ENCODE measurements at regions not wholly inside any gene's neighbourhood (a gene's known extent, or its start where the extent isn't known, plus 50 kb on each side); places are given as distances from the start of the nearest gene placed in this dataset.
A peak's percentile ranks its signal among the peaks of the same experiment; 100 is the strongest.

GRCh38 chr13:22505489-22505888 is 675.3 kb upstream of the SGCG start:
- no peak overlapping the region for H3K4me3 ChIP-seq (ENCODE audit: low read length)
- H4K5ac ChIP-seq (ENCODE audit: low read length) = no peak overlapping the region
- H4K8ac ChIP-seq (ENCODE audit: low read depth, low read length) = no peak overlapping the region
- no CpG with 5 or more reads among the region's 4 CpGs for WGBS (ENCODE audit: extremely low coverage, insufficient coverage, low lambda C conversion rate)
- H3K4me2 ChIP-seq (ENCODE audit: low read length) = no peak overlapping the region
- no peaks in the 10 kb centered on the region for H3K36me3 ChIP-seq (ENCODE audit: control insufficient read depth, insufficient read depth, low read length)
- no peak overlapping the region for H2AK5ac ChIP-seq (ENCODE audit: low read length)
- H3K27ac ChIP-seq (ENCODE audit: low read depth, low read length) = no peak overlapping the region
- H3K79me1 ChIP-seq (ENCODE audit: low read length) = no peaks in the 10 kb centered on the region
- no peak overlapping the region for H3K18ac ChIP-seq (ENCODE audit: low read length)
- no peak overlapping the region for H2BK15ac ChIP-seq (replicated peaks; ENCODE audit: low read depth)
- no peaks in the 10 kb centered on the region for H3K4me1 ChIP-seq (ENCODE audit: control insufficient read depth, low read depth, low read length)
- no peak overlapping the region for H3K9ac ChIP-seq (ENCODE audit: low read length)
- no peaks in the 10 kb centered on the region for H3K79me2 ChIP-seq (ENCODE audit: control insufficient read depth, insufficient read depth, low read length)
- H3K56ac ChIP-seq (ENCODE audit: low read length) = no peak overlapping the region
- no peak overlapping the region for H2BK120ac ChIP-seq (ENCODE audit: low read depth, low read length)
- no peak overlapping the region for H2BK5ac ChIP-seq (ENCODE audit: low read length)
- DNase-seq = no peak
- no peak overlapping the region for H3K4ac ChIP-seq (ENCODE audit: low read depth, low read length)
- no peak overlapping the region for H3K23ac ChIP-seq (ENCODE audit: low read length)
- H3K27me3 ChIP-seq (ENCODE audit: insufficient read depth, low read length, poor library complexity) = no peaks in the 10 kb centered on the region

GRCh38 chr13:22506096-22506691 is 674.6 kb upstream of the SGCG start:
- no peak overlapping the region for H3K4me3 ChIP-seq (ENCODE audit: low read length)
- no peak overlapping the region for H4K5ac ChIP-seq (ENCODE audit: low read length)
- no peak overlapping the region for H3K4me2 ChIP-seq (ENCODE audit: low read length)
- H3K4ac ChIP-seq (ENCODE audit: low read depth, low read length) = no peak overlapping the region
- no peak for DNase-seq
- no peaks in the 10 kb centered on the region for H3K27me3 ChIP-seq (ENCODE audit: insufficient read depth, low read length, poor library complexity)
- no peaks in the 10 kb centered on the region for H3K79me2 ChIP-seq (ENCODE audit: control insufficient read depth, insufficient read depth, low read length)
- no peaks in the 10 kb centered on the region for H3K79me1 ChIP-seq (ENCODE audit: low read length)
- H2BK120ac ChIP-seq (ENCODE audit: low read depth, low read length) = no peak overlapping the region
- H3K4me1 ChIP-seq (ENCODE audit: control insufficient read depth, low read depth, low read length) = no peaks in the 10 kb centered on the region
- no peak overlapping the region for H3K9ac ChIP-seq (ENCODE audit: low read length)
- H3K18ac ChIP-seq (ENCODE audit: low read length) = no peak overlapping the region
- no peak overlapping the region for H2BK5ac ChIP-seq (ENCODE audit: low read length)
- no peaks in the 10 kb centered on the region for H3K36me3 ChIP-seq (ENCODE audit: control insufficient read depth, insufficient read depth, low read length)
- H2BK15ac ChIP-seq (replicated peaks; ENCODE audit: low read depth) = no peak overlapping the region
- no CpG with 5 or more reads among the region's 8 CpGs for WGBS (ENCODE audit: extremely low coverage, insufficient coverage, low lambda C conversion rate)
- H3K27ac ChIP-seq (ENCODE audit: low read depth, low read length) = no peak overlapping the region
- H3K56ac ChIP-seq (ENCODE audit: low read length) = no peak overlapping the region
- no peak overlapping the region for H4K8ac ChIP-seq (ENCODE audit: low read depth, low read length)
- no peak overlapping the region for H2AK5ac ChIP-seq (ENCODE audit: low read length)
- H3K23ac ChIP-seq (ENCODE audit: low read length) = no peak overlapping the region

- no peak overlapping the region for H3K4me2 ChIP-seq (ENCODE audit: low read length)
- peak; percentile 9 for DNase-seq
- no peak overlapping the region for H3K27ac ChIP-seq (ENCODE audit: low read depth, low read length)
- no peak overlapping the region for H2BK120ac ChIP-seq (ENCODE audit: low read depth, low read length)
- H3K79me1 ChIP-seq (ENCODE audit: low read length) = no peaks in the 10 kb centered on the region
- no peaks in the 10 kb centered on the region for H3K4me1 ChIP-seq (ENCODE audit: control insufficient read depth, low read depth, low read length)
- no peak overlapping the region for H3K4me3 ChIP-seq (ENCODE audit: low read length)
- no peak overlapping the region for H2BK5ac ChIP-seq (ENCODE audit: low read length)
- H4K8ac ChIP-seq (ENCODE audit: low read depth, low read length) = no peak overlapping the region
- H2BK15ac ChIP-seq (replicated peaks; ENCODE audit: low read depth) = no peak overlapping the region
- no peak overlapping the region for H3K9ac ChIP-seq (ENCODE audit: low read length)
- no peak overlapping the region for H3K23ac ChIP-seq (ENCODE audit: low read length)
- H3K27me3 ChIP-seq (ENCODE audit: insufficient read depth, low read length, poor library complexity) = no peaks in the 10 kb centered on the region
- no peaks in the 10 kb centered on the region for H3K79me2 ChIP-seq (ENCODE audit: control insufficient read depth, insufficient read depth, low read length)
- H3K56ac ChIP-seq (ENCODE audit: low read length) = no peak overlapping the region
- no peak overlapping the region for H3K4ac ChIP-seq (ENCODE audit: low read depth, low read length)
- H3K18ac ChIP-seq (ENCODE audit: low read length) = no peak overlapping the region
- no peaks in the 10 kb centered on the region for H3K36me3 ChIP-seq (ENCODE audit: control insufficient read depth, insufficient read depth, low read length)
- H4K5ac ChIP-seq (ENCODE audit: low read length) = no peak overlapping the region
- no CpG with 5 or more reads among the region's 3 CpGs for WGBS (ENCODE audit: extremely low coverage, insufficient coverage, low lambda C conversion rate)
- H2AK5ac ChIP-seq (ENCODE audit: low read length) = no peak overlapping the region
These were observed 663.2 kb upstream of the SGCG start for GRCh38 chr13:22517544-22517943.

GRCh38 chr13:22536851-22537250 is 643.9 kb upstream of the SGCG start:
- H3K79me2 ChIP-seq (ENCODE audit: control insufficient read depth, insufficient read depth, low read length) = no peaks in the 10 kb centered on the region
- no peak overlapping the region for H3K56ac ChIP-seq (ENCODE audit: low read length)
- no peak overlapping the region for H3K4me3 ChIP-seq (ENCODE audit: low read length)

GRCh38 chr13:22538400-22538799 is 642.4 kb upstream of the SGCG start:
- Histone ChIP-seq H3K18ac (ENCODE audit: low read length) (no peak overlapping the region), H3K36me3 (ENCODE audit: control insufficient read depth, insufficient read depth, low read length) (no peaks in the 10 kb centered on the region), H4K5ac (ENCODE audit: low read length) (no peak overlapping the region), H3K4me1 (ENCODE audit: control insufficient read depth, low read depth, low read length) (no peaks in the 10 kb centered on the region), H3K4me3 (ENCODE audit: low read length) (no peak overlapping the region), H2BK120ac (ENCODE audit: low read depth, low read length) (no peak overlapping the region), H2BK15ac (replicated peaks; ENCODE audit: low read depth) (no peak overlapping the region), H3K9ac (ENCODE audit: low read length) (no peak overlapping the region), H4K8ac (ENCODE audit: low read depth, low read length) (no peak overlapping the region), H3K79me1 (ENCODE audit: low read length) (no peaks in the 10 kb centered on the region), H2AK5ac (ENCODE audit: low read length) (no peak overlapping the region), H3K27ac (ENCODE audit: low read depth, low read length) (no peak overlapping the region), H3K4ac (ENCODE audit: low read depth, low read length) (no peak overlapping the region), H3K56ac (ENCODE audit: low read length) (no peak overlapping the region), H2BK5ac (ENCODE audit: low read length) (no peak overlapping the region), H3K23ac (ENCODE audit: low read length) (no peak overlapping the region), H3K79me2 (ENCODE audit: control insufficient read depth, insufficient read depth, low read length) (no peaks in the 10 kb centered on the region), H3K4me2 (ENCODE audit: low read length) (no peak overlapping the region), H3K27me3 (ENCODE audit: insufficient read depth, low read length, poor library complexity) (no peaks in the 10 kb centered on the region)
- no peak for DNase-seq
- WGBS (ENCODE audit: extremely low coverage, insufficient coverage, low lambda C conversion rate) = no CpG with 5 or more reads among the region's 5 CpGs

More at GRCh38 chr13:22536851-22537250, 643.9 kb upstream of the SGCG start:
- Histone ChIP-seq H4K5ac (ENCODE audit: low read length) (no peak overlapping the region), H2BK5ac (ENCODE audit: low read length) (no peak overlapping the region), H3K23ac (ENCODE audit: low read length) (no peak overlapping the region), H2BK120ac (ENCODE audit: low read depth, low read length) (no peak overlapping the region), H3K4ac (ENCODE audit: low read depth, low read length) (no peak overlapping the region), H4K8ac (ENCODE audit: low read depth, low read length) (no peak overlapping the region), H3K36me3 (ENCODE audit: control insufficient read depth, insufficient read depth, low read length) (no peaks in the 10 kb centered on the region), H3K27me3 (ENCODE audit: insufficient read depth, low read length, poor library complexity) (no peaks in the 10 kb centered on the region), H3K4me2 (ENCODE audit: low read length) (no peak overlapping the region), H3K4me1 (ENCODE audit: control insufficient read depth, low read depth, low read length) (no peaks in the 10 kb centered on the region), H3K18ac (ENCODE audit: low read length) (no peak overlapping the region), H3K79me1 (ENCODE audit: low read length) (no peaks in the 10 kb centered on the region), H2BK15ac (replicated peaks; ENCODE audit: low read depth) (no peak overlapping the region), H2AK5ac (ENCODE audit: low read length) (no peak overlapping the region), H3K9ac (ENCODE audit: low read length) (no peak overlapping the region), H3K27ac (ENCODE audit: low read depth, low read length) (no peak overlapping the region)
- no peak for DNase-seq
- WGBS (ENCODE audit: extremely low coverage, insufficient coverage, low lambda C conversion rate) = no CpG with 5 or more reads among the region's 4 CpGs

GRCh38 chr13:22549126-22549525 is 631.7 kb upstream of the SGCG start:
- no peak for DNase-seq
- Histone ChIP-seq H3K4me1 (ENCODE audit: control insufficient read depth, low read depth, low read length) (no peaks in the 10 kb centered on the region), H4K8ac (ENCODE audit: low read depth, low read length) (no peak overlapping the region), H3K27me3 (ENCODE audit: insufficient read depth, low read length, poor library complexity) (no peaks in the 10 kb centered on the region), H4K5ac (ENCODE audit: low read length) (no peak overlapping the region), H3K79me2 (ENCODE audit: control insufficient read depth, insufficient read depth, low read length) (no peaks in the 10 kb centered on the region), H3K56ac (ENCODE audit: low read length) (no peak overlapping the region), H2BK120ac (ENCODE audit: low read depth, low read length) (no peak overlapping the region), H3K36me3 (ENCODE audit: control insufficient read depth, insufficient read depth, low read length) (no peaks in the 10 kb centered on the region), H2BK5ac (ENCODE audit: low read length) (no peak overlapping the region), H3K79me1 (ENCODE audit: low read length) (no peaks in the 10 kb centered on the region), H3K4ac (ENCODE audit: low read depth, low read length) (no peak overlapping the region), H3K4me3 (ENCODE audit: low read length) (no peak overlapping the region), H3K27ac (ENCODE audit: low read depth, low read length) (no peak overlapping the region), H2AK5ac (ENCODE audit: low read length) (no peak overlapping the region), H3K18ac (ENCODE audit: low read length) (no peak overlapping the region), H3K23ac (ENCODE audit: low read length) (no peak overlapping the region), H3K9ac (ENCODE audit: low read length) (no peak overlapping the region), H3K4me2 (ENCODE audit: low read length) (no peak overlapping the region), H2BK15ac (replicated peaks; ENCODE audit: low read depth) (no peak overlapping the region)
- no CpG with 5 or more reads among the region's 2 CpGs for WGBS (ENCODE audit: extremely low coverage, insufficient coverage, low lambda C conversion rate)
